GM23248 (cell line): ENCODE measurements at regions not wholly inside any gene's neighbourhood (a gene's known extent, or its start where the extent isn't known, plus 50 kb on each side); places are given as distances from the start of the nearest gene placed in this dataset.

ENCODE experiments used
- EZH2 ChIP-seq: fragments of 200-600 bp; sonication (generic); IDR thresholded peaks from 2 replicates; pipeline ENCODE4 v1.6.1; 2018; ENCODE audit warnings: antibody characterized with exemption, mild to moderate bottlenecking; ENCODE audit not compliant: insufficient read depth, poor library complexity, severe bottlenecking
- EZH2phosphoT487 ChIP-seq: fragments of 200-600 bp; sonication (generic); IDR thresholded peaks from 2 replicates; pipeline ENCODE4 v1.6.1; 2018; ENCODE audit warnings: antibody characterized with exemption, moderate library complexity, mild to moderate bottlenecking, low read depth; ENCODE audit not compliant: insufficient read depth

DNA sequence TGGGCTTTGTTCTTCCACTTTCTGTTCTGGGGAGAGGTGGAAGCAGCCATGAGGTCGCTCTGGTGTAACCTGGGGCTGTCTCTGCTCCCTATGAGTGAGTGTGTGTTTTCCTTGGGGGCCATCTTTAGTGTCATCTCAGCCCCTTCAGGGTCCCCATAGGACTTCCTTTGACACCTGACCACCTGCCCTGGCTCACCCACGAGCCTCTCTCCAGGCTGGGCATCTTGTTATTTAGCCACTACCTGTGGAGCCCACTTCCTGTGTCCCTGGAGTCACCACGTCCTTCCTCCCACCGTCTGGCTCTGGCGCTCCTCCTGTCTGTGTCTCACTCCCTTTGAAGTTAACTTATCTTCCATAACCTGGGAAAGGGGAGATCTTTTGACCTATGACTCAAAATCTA, 176.0 kb downstream of the UXS1 start:
- TF ChIP-seq EZH2phosphoT487 (no peak), EZH2 (no peak)
